ENCODE measurements at regions not wholly inside any gene's neighbourhood (a gene's known extent, or its start where the extent isn't known, plus 50 kb on each side); places are given as distances from the start of the nearest gene placed in this dataset.

GRCh38 chr2:128778843-128779242 is 460.2 kb upstream of the HS6ST1 start:
- no peak overlapping the region for H3K4me3 ChIP-seq (ENCODE audit: low read length)
- H3F3A ChIP-seq (ENCODE audit: control insufficient read depth, insufficient read depth), result no peaks in the 10 kb centered on the region
- H3K9me2 ChIP-seq (replicated peaks; ENCODE audit: control insufficient read depth, low read length), result no peaks in the 10 kb centered on the region
- H3K4me2 ChIP-seq (ENCODE audit: low read length), result no peak overlapping the region
- H3K36me3 ChIP-seq (ENCODE audit: control insufficient read depth, low read length), result no peaks in the 10 kb centered on the region
- no peak overlapping the region for H3K27ac ChIP-seq (ENCODE audit: low read depth, low read length)
- no peaks in the 10 kb centered on the region for H3K27me3 ChIP-seq (ENCODE audit: control insufficient read depth, low read length)
- no peaks in the 10 kb centered on the region for H4K20me1 ChIP-seq (ENCODE audit: control insufficient read depth, insufficient read depth, low read depth, low read length)
- H3K4me1 ChIP-seq (ENCODE audit: control insufficient read depth, low read length), result no peaks in the 10 kb centered on the region
- H3K9me3 ChIP-seq (ENCODE audit: control insufficient read depth, insufficient read depth, low read length), result no peaks in the 10 kb centered on the region
- TF ChIP-seq EZH2phosphoT487 (IDR thresholded peaks at IDR 0.05; ENCODE audit: borderline replicate concordance, low read length), result no peak
- TF ChIP-seq CTCF (IDR thresholded peaks at IDR 0.05; ENCODE audit: low read depth, low read length, poor library complexity, severe bottlenecking), result no peak
- no peaks in the 10 kb centered on the region for H3K79me2 ChIP-seq (ENCODE audit: control insufficient read depth, low read length)

GRCh38 chr2:128779301-128780095 is 460.8 kb upstream of the HS6ST1 start:
- Histone ChIP-seq H3K36me3 (ENCODE audit: control insufficient read depth, low read length) (no peaks in the 10 kb centered on the region), H3K4me3 (ENCODE audit: low read length) (no peak overlapping the region), H3K9me3 (ENCODE audit: control insufficient read depth, insufficient read depth, low read length) (no peaks in the 10 kb centered on the region), H3F3A (ENCODE audit: control insufficient read depth, insufficient read depth) (no peaks in the 10 kb centered on the region), H3K79me2 (ENCODE audit: control insufficient read depth, low read length) (no peaks in the 10 kb centered on the region), H3K4me2 (ENCODE audit: low read length) (no peak overlapping the region), H3K9me2 (replicated peaks; ENCODE audit: control insufficient read depth, low read length) (no peaks in the 10 kb centered on the region), H3K27me3 (ENCODE audit: control insufficient read depth, low read length) (no peaks in the 10 kb centered on the region), H3K4me1 (ENCODE audit: control insufficient read depth, low read length) (no peaks in the 10 kb centered on the region), H4K20me1 (ENCODE audit: control insufficient read depth, insufficient read depth, low read depth, low read length) (no peaks in the 10 kb centered on the region), H3K27ac (ENCODE audit: low read depth, low read length) (no peak overlapping the region)
- TF ChIP-seq CTCF (IDR thresholded peaks at IDR 0.05; ENCODE audit: low read depth, low read length, poor library complexity, severe bottlenecking) (no peak), EZH2phosphoT487 (IDR thresholded peaks at IDR 0.05; ENCODE audit: borderline replicate concordance, low read length) (no peak)

GRCh38 chr2:128780434-128781080 is 461.9 kb upstream of the HS6ST1 start:
- Histone ChIP-seq H3K9me3 (ENCODE audit: control insufficient read depth, insufficient read depth, low read length) (no peaks in the 10 kb centered on the region), H3K4me3 (ENCODE audit: low read length) (no peak overlapping the region), H3K9me2 (replicated peaks; ENCODE audit: control insufficient read depth, low read length) (no peaks in the 10 kb centered on the region), H3K27ac (ENCODE audit: low read depth, low read length) (no peak overlapping the region), H3K27me3 (ENCODE audit: control insufficient read depth, low read length) (no peaks in the 10 kb centered on the region), H3K4me1 (ENCODE audit: control insufficient read depth, low read length) (no peaks in the 10 kb centered on the region), H3K79me2 (ENCODE audit: control insufficient read depth, low read length) (no peaks in the 10 kb centered on the region), H3F3A (ENCODE audit: control insufficient read depth, insufficient read depth) (no peaks in the 10 kb centered on the region), H3K36me3 (ENCODE audit: control insufficient read depth, low read length) (no peaks in the 10 kb centered on the region), H4K20me1 (ENCODE audit: control insufficient read depth, insufficient read depth, low read depth, low read length) (no peaks in the 10 kb centered on the region), H3K4me2 (ENCODE audit: low read length) (no peak overlapping the region)
- TF ChIP-seq CTCF (IDR thresholded peaks at IDR 0.05; ENCODE audit: low read depth, low read length, poor library complexity, severe bottlenecking) (no peak), EZH2phosphoT487 (IDR thresholded peaks at IDR 0.05; ENCODE audit: borderline replicate concordance, low read length) (no peak)

Data from DOHH2 (cell line).